Natural killer cell (primary cell): ENCODE measurements at regions not wholly inside any gene's neighbourhood (a gene's known extent, or its start where the extent isn't known, plus 50 kb on each side); places are given as distances from the start of the nearest gene placed in this dataset.

Experiments
- ATAC-seq, 3 donors: fragments of 150-1000 bp in 2 of 3; fragments of 200-7000 bp in 1 of 3; cut with Tn5 transposase; 1 replicate in 1 of 3; 2 replicates in 2 of 3; pipeline ENCODE4 v1.10.0; 2021; ENCODE audit warnings: mild to moderate bottlenecking in 2 of 3, moderate library complexity in 2 of 3
- DNase-seq, 2 donors: peaks; one replicate each; pipeline versions ENCODE4 v3.0.0 to v3.0.0-alpha.2; 2013 to 2021; ENCODE audit warnings: mixed read lengths in 1 of 2
- H3K27ac ChIP-seq: one replicate; pipeline ENCODE4 v1.5.1; 2013; ENCODE audit warnings: mild to moderate bottlenecking, low read length
- H3K27me3 ChIP-seq: one replicate; pipeline ENCODE4 v1.6.1; 2013; ENCODE audit warnings: low read length; ENCODE audit not compliant: control insufficient read depth, insufficient read depth
- H3K36me3 ChIP-seq: one replicate; pipeline ENCODE4 v1.6.1; 2013; ENCODE audit warnings: low read length; ENCODE audit not compliant: control insufficient read depth, insufficient read depth
- H3K4me1 ChIP-seq: one replicate; pipeline ENCODE4 v1.6.1; 2013; ENCODE audit warnings: low read length; ENCODE audit not compliant: control insufficient read depth, insufficient read depth
- H3K4me3 ChIP-seq: one replicate; pipeline ENCODE4 v1.5.1; 2013; ENCODE audit warnings: low read length
- H3K9me3 ChIP-seq: one replicate; pipeline ENCODE4 v1.6.1; 2013; ENCODE audit warnings: low read length; ENCODE audit not compliant: control insufficient read depth, insufficient read depth
- H3K27ac Mint-ChIP-seq, 2 donors: one replicate each; pipeline ENCODE4 v1.8.0; 2022; ENCODE audit warnings: mild to moderate bottlenecking in 2 of 2, mixed read lengths in 2 of 2, moderate library complexity in 1 of 2
- H3K27me3 Mint-ChIP-seq, 2 donors: one replicate each; pipeline ENCODE4 v1.8.0; 2022; ENCODE audit warnings: low read depth in 2 of 2, mixed read lengths in 2 of 2
- H3K36me3 Mint-ChIP-seq: one replicate; pipeline ENCODE4 v1.8.0; 2022; ENCODE audit warnings: mixed read lengths
- H3K4me1 Mint-ChIP-seq, 2 donors: one replicate each; pipeline ENCODE4 v1.8.0; 2022; ENCODE audit warnings: mixed read lengths in 2 of 2
- H3K4me3 Mint-ChIP-seq: one replicate; pipeline ENCODE4 v1.8.0; 2022; ENCODE audit warnings: mild to moderate bottlenecking, moderate library complexity, mixed read lengths
- H3K9me3 Mint-ChIP-seq, 2 donors: one replicate each; pipeline ENCODE4 v1.8.0; 2022; ENCODE audit warnings: mixed read lengths in 2 of 2
- WGBS: methylation state at CpG from one replicate; pipeline ENCODE4 v1.1.7; 2013; ENCODE audit warnings: missing lambda C conversion rate; ENCODE audit not compliant: insufficient coverage; 5-methylcytosine and 5-hydroxymethylcytosine counted together
- intact Hi-C: fragments of 100-400 bp; cut with micrococcal nuclease; formaldehyde crosslinking; loops from one replicate; pipeline ENCODE4 v1.14.2; 2022
- TF ChIP-seq, protein P1 (sequence below): fragments of 200-600 bp; IDR thresholded peaks from one replicate; pipeline ENCODE4 v1.8.0; 2022; ENCODE audit warnings: antibody characterized with exemption

DNA sequence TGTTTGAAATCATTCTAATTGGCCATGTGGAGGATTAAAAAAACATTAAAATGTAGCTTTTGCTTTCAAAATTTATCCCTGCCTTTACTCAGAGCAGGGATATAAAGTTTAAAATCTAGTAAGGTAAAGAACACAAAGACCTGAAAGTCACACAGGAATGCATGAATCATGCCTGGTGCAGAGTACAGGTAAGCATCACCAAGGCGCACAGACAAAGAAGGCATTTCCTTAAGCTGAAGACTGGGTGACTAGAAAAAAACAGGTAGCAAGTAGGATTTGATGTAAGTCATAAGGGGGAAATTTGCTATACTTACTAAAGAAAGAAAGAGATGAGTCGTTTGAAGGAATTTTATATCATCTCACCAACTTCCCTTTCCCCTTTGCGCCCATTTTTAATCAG is 405.6 kb downstream of the GXYLT1 start:
- Histone ChIP-seq H3K27ac (no peak overlapping the region), H3K27me3 (no peaks in the 10 kb centered on the region), H3K36me3 (no peaks in the 10 kb centered on the region), H3K4me1 (no peaks in the 10 kb centered on the region), H3K9me3 (no peaks in the 10 kb centered on the region), H3K4me3 (no peak overlapping the region)
- Mint-ChIP-seq H3K4me1 (no peaks in the 10 kb centered on the region), H3K9me3 (no peaks in the 10 kb centered on the region), H3K4me3 (no peak overlapping the region), H3K27ac (no peak overlapping the region), H3K36me3 (no peaks in the 10 kb centered on the region), H3K27me3 (no peaks in the 10 kb centered on the region)
- TF ChIP-seq, protein P1, sequence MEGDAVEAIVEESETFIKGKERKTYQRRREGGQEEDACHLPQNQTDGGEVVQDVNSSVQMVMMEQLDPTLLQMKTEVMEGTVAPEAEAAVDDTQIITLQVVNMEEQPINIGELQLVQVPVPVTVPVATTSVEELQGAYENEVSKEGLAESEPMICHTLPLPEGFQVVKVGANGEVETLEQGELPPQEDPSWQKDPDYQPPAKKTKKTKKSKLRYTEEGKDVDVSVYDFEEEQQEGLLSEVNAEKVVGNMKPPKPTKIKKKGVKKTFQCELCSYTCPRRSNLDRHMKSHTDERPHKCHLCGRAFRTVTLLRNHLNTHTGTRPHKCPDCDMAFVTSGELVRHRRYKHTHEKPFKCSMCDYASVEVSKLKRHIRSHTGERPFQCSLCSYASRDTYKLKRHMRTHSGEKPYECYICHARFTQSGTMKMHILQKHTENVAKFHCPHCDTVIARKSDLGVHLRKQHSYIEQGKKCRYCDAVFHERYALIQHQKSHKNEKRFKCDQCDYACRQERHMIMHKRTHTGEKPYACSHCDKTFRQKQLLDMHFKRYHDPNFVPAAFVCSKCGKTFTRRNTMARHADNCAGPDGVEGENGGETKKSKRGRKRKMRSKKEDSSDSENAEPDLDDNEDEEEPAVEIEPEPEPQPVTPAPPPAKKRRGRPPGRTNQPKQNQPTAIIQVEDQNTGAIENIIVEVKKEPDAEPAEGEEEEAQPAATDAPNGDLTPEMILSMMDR: no peak
- WGBS: 100% methylated on average over 1 of the region's 3 CpGs
- DNase-seq (no peak), ATAC-seq (no peak)
- intact Hi-C loops: no loop called here

DNA sequence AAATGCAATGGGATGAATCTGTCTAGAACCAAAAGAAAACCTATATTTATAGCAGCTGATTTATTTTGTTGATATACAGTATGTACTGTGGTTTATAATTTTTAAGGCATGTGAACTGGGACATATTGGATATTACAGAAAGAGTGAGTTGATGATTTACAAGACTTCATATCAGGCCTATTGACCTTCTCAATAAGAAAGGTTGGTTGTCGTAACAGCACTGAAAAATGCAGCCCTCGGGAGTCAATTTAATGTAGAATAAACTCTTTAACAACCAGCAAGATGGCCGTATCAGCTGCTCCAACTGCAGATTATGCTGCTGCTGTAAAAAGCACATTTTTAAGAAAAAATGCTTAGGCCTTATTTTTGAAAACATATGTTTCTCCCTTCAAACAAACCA is 407.3 kb downstream of the GXYLT1 start:
- Histone ChIP-seq H3K27me3 (no peaks in the 10 kb centered on the region), H3K36me3 (no peaks in the 10 kb centered on the region), H3K27ac (no peak overlapping the region), H3K9me3 (no peaks in the 10 kb centered on the region), H3K4me3 (no peak overlapping the region), H3K4me1 (no peaks in the 10 kb centered on the region)
- Mint-ChIP-seq H3K36me3 (no peaks in the 10 kb centered on the region), H3K4me1 (no peaks in the 10 kb centered on the region), H3K9me3 (peaks cover 0 to 2% of the 10 kb centered on the region in 2 donors), H3K27me3 (no peaks in the 10 kb centered on the region), H3K4me3 (no peak overlapping the region), H3K27ac (no peak overlapping the region)
- WGBS: 94% methylated on average over 3 of the region's 3 CpGs
- intact Hi-C loops: no loop called here
- ATAC-seq (no peak), DNase-seq (no peak)
- TF ChIP-seq, protein P1: no peak

DNA sequence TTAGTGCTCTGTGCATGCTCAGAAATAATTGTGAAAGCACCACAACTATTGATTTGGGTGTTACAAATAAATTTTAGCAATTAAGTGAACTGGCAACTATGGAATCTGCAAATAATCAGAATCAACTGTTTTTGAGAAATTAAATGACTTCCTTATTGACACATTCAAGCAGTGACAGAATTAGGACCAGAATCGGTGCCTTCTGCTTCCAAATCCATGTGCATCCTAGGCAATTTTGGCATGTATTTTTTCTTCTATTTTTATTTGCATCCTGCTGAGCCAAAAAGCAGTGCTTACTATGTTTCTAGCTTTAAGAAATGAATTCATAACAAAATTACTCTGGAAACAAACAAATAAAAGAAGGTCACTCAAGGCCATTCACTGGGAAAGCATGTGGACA is 408.2 kb downstream of the GXYLT1 start:
- intact Hi-C loops: no loop called here
- no peaks in the 10 kb centered on the region for H3K27me3 Mint-ChIP-seq
- Histone ChIP-seq H3K27ac (no peak overlapping the region), H3K4me1 (no peaks in the 10 kb centered on the region), H3K9me3 (no peaks in the 10 kb centered on the region), H3K36me3 (no peaks in the 10 kb centered on the region), H3K4me3 (no peak overlapping the region), H3K27me3 (no peaks in the 10 kb centered on the region)
- no peak overlapping the region for H3K27ac Mint-ChIP-seq
- WGBS: 94% methylated on average over 1 of the region's 1 CpG
- no peaks in the 10 kb centered on the region for H3K4me1 Mint-ChIP-seq
- no peak overlapping the region for H3K4me3 Mint-ChIP-seq
- no peak for DNase-seq
- TF ChIP-seq, protein P1: no peak
- peaks cover 0 to 3% of the 10 kb centered on the region in 2 donors for H3K9me3 Mint-ChIP-seq
- no peak for ATAC-seq
- no peaks in the 10 kb centered on the region for H3K36me3 Mint-ChIP-seq

DNA sequence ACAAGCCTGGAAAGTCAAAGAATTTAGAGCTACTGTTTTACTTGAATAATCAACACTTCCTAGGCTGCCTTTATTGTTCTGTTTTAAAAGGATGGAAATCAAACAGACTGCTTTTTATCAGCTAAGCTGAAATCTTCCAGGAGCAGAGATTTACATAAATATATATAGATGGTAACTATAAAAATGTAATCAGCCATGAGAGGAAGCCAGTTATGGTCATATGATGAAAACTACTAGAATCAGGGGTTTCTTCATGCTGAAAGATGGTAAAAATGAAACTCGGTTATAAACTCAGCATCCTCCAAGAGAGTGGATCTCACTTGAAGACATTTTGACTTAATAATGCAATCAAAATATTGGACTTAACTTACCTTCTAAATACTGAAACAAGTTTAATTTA is 413.0 kb downstream of the GXYLT1 start:
- Mint-ChIP-seq H3K4me1 (no peaks in the 10 kb centered on the region), H3K27ac (no peak overlapping the region), H3K27me3 (no peaks in the 10 kb centered on the region), H3K36me3 (no peaks in the 10 kb centered on the region), H3K4me3 (no peak overlapping the region), H3K9me3 (peaks cover 3 to 4% of the 10 kb centered on the region in 2 donors)
- WGBS: 60% methylated on average over 1 of the region's 1 CpG
- Histone ChIP-seq H3K4me1 (no peaks in the 10 kb centered on the region), H3K27ac (no peak overlapping the region), H3K36me3 (no peaks in the 10 kb centered on the region), H3K9me3 (no peaks in the 10 kb centered on the region), H3K4me3 (no peak overlapping the region), H3K27me3 (no peaks in the 10 kb centered on the region)
- intact Hi-C loops: no loop called here
- DNase-seq (no peak), ATAC-seq (no peak)
- TF ChIP-seq, protein P1: no peak
